Activated T-helper 17 cell treated with anti-CD3 and anti-CD28 coated beads, Interleukin-2, amount 50 U/mL, for 72 hours (primary cell): ENCODE measurements at regions not wholly inside any gene's neighbourhood (a gene's known extent, or its start where the extent isn't known, plus 50 kb on each side); places are given as distances from the start of the nearest gene placed in this dataset.
A peak's percentile ranks its signal among the peaks of the same experiment; 100 is the strongest.
"Not testable (repeated sequence)": the region's sequence is repeated elsewhere in the genome, so short reads cannot be mapped to it uniquely, and the experiment has no call there.

Experiments
- ATAC-seq: fragments of 150-1000 bp; cut with Tn5 transposase; replicated peaks from 2 replicates; pipeline ENCODE4 v1.10.0; 2021; ENCODE audit warnings: mild to moderate bottlenecking, moderate library complexity
- H3K27ac Mint-ChIP-seq: one replicate; pipeline ENCODE4 v1.8.0; 2022; ENCODE audit warnings: mixed read lengths
- H3K27me3 Mint-ChIP-seq: one replicate; pipeline ENCODE4 v1.8.0; 2022; ENCODE audit warnings: mixed read lengths
- H3K36me3 Mint-ChIP-seq: one replicate; pipeline ENCODE4 v1.8.0; 2022; ENCODE audit warnings: low read depth, mild to moderate bottlenecking, mixed read lengths
- H3K4me1 Mint-ChIP-seq: one replicate; pipeline ENCODE4 v1.8.0; 2022; ENCODE audit warnings: mixed read lengths
- H3K4me3 Mint-ChIP-seq: one replicate; pipeline ENCODE4 v1.8.0; 2022; ENCODE audit warnings: mild to moderate bottlenecking, mixed read lengths
- H3K9me3 Mint-ChIP-seq: one replicate; pipeline ENCODE4 v1.8.0; 2022; ENCODE audit warnings: mixed read lengths

DNA sequence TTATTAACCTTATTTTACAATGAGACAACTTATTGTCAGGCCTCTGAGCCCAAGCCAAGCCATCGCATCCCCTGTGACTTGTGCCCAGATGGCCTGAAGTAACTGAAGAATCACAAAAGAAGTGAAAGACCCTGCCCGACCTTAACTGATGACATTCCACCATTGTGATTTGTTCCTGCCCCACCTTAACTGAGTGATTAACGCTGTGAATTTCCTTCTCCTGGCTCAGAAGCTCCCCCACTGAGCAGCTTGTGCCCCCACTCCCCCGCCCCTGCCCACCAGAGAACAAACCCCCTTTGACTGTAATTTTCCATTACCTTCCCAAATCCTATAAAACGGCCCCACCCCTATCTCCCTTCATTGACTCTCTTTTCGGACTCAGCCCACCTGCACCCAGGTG, 224.0 kb upstream of the DUSP10 start:
- not testable (repeated sequence) for H3K27ac Mint-ChIP-seq, H3K36me3 Mint-ChIP-seq, H3K27me3 Mint-ChIP-seq, H3K4me1 Mint-ChIP-seq, H3K9me3 Mint-ChIP-seq, H3K4me3 Mint-ChIP-seq, ATAC-seq

DNA sequence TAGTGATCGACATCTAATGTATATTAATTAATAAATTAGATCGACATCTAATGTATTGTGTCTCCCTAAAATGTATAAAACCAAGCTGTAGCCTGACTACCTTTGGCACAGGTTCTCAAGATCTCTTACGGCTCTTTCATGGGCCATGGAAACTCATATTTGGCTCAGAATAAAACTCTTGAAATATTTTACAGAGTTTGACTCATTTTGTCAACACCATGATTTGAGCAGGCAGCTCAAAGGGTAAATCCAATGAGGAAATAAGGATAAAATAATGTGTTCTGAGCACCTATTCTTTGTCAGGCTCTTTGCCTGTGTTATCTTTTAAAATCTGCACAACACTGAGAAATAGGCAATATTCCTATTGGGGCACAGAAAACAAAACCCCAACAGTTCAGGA, 223.4 kb upstream of the DUSP10 start:
- H3K27ac Mint-ChIP-seq = no peak overlapping the region
- H3K36me3 Mint-ChIP-seq = no peaks in the 10 kb centered on the region
- no peaks in the 10 kb centered on the region for H3K4me1 Mint-ChIP-seq
- no peaks in the 10 kb centered on the region for H3K9me3 Mint-ChIP-seq
- ATAC-seq = no peak
- no peak overlapping the region for H3K4me3 Mint-ChIP-seq
- H3K27me3 Mint-ChIP-seq = no peaks in the 10 kb centered on the region

GRCh38 chr1:221963742-221964141, 221.9 kb upstream of the DUSP10 start:
- H3K9me3 Mint-ChIP-seq = no peaks in the 10 kb centered on the region
- no peak overlapping the region for H3K27ac Mint-ChIP-seq
- H3K27me3 Mint-ChIP-seq = no peaks in the 10 kb centered on the region
- no peak for ATAC-seq
- no peaks in the 10 kb centered on the region for H3K36me3 Mint-ChIP-seq
- no peaks in the 10 kb centered on the region for H3K4me1 Mint-ChIP-seq
- H3K4me3 Mint-ChIP-seq = no peak overlapping the region

GRCh38 chr1:221962385-221962784, 220.5 kb upstream of the DUSP10 start:
- no peaks in the 10 kb centered on the region for H3K36me3 Mint-ChIP-seq
- ATAC-seq = no peak
- H3K27me3 Mint-ChIP-seq = no peaks in the 10 kb centered on the region
- no peaks in the 10 kb centered on the region for H3K9me3 Mint-ChIP-seq
- H3K4me3 Mint-ChIP-seq = no peak overlapping the region
- H3K4me1 Mint-ChIP-seq = no peaks in the 10 kb centered on the region
- no peak overlapping the region for H3K27ac Mint-ChIP-seq

DNA sequence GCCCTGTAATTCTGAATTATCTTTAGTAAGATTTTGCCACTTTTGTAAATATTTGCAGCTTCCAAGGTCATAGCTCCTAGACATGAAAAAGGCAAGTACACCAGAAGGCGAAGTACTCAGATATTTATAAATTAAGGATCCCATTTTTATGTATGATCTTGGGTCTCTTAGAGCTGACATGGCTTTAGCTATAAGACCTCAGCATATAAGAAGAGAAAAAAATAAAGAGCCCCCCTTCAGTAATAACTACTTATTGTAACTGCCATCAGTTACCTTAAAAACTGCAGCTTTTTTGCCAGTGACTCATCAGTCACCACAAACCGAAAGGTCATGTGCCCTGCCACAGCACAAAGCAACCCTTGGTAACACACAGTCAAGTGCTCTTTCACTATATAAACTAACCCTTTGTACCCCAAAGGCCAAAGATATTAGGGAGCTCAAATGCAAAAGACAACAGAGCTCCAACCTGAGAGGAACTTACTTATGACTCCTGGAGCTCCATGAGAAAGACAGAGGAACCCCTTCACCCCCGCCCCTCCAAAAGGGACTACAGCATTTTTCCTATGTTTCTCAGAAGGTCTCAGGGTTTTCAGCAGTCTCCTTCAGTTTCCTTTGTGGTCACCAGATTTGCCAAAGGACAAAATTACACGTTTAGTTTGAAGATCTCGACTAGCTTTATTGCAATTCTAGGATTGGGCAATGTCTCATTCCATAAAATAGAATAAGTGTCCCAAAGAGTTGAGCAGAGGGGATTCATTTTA, 219.8 kb upstream of the DUSP10 start:
- Mint-ChIP-seq H3K27me3 (no peaks in the 10 kb centered on the region), H3K27ac (no peak overlapping the region), H3K36me3 (no peaks in the 10 kb centered on the region), H3K4me1 (no peaks in the 10 kb centered on the region), H3K9me3 (no peaks in the 10 kb centered on the region), H3K4me3 (no peak overlapping the region)
- ATAC-seq = peak; percentile 92

DNA sequence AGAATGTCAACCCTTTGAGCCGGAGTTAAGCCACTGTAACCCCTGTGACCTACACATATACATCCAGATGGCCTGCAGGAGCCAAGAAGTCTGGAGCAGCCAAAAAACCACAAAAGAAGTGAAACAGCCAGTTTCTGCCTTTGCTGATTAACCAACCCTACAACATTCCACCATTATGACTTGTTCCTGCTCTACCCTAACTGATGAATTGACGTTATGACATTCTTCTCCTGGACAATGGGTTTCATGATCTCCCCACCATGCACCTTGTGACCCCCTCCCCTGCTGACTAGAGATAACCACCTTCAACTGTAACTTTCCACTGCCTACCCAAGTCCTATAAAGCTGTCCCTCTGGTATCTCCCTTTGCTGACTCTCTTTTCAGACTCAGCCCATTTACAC, 216.3 kb upstream of the DUSP10 start:
- not testable (repeated sequence) for H3K36me3 Mint-ChIP-seq, H3K4me1 Mint-ChIP-seq, ATAC-seq, H3K9me3 Mint-ChIP-seq, H3K4me3 Mint-ChIP-seq, H3K27me3 Mint-ChIP-seq, H3K27ac Mint-ChIP-seq

GRCh38 chr1:221957350-221957749, 215.5 kb upstream of the DUSP10 start:
- ATAC-seq, H3K4me1 Mint-ChIP-seq, H3K4me3 Mint-ChIP-seq, H3K27ac Mint-ChIP-seq, H3K27me3 Mint-ChIP-seq, H3K9me3 Mint-ChIP-seq, H3K36me3 Mint-ChIP-seq: not testable (repeated sequence)

- Mint-ChIP-seq H3K27me3 (no peaks in the 10 kb centered on the region), H3K4me1 (no peaks in the 10 kb centered on the region), H3K36me3 (no peaks in the 10 kb centered on the region), H3K4me3 (no peak overlapping the region), H3K9me3 (no peaks in the 10 kb centered on the region), H3K27ac (no peak overlapping the region)
- ATAC-seq = no peak
Observed at GRCh38 chr1:221949996-221950395, 208.1 kb upstream of the DUSP10 start.

- no peak overlapping the region for H3K4me3 Mint-ChIP-seq
- no peak for ATAC-seq
- no peaks in the 10 kb centered on the region for H3K36me3 Mint-ChIP-seq
- no peaks in the 10 kb centered on the region for H3K27me3 Mint-ChIP-seq
- no peaks in the 10 kb centered on the region for H3K4me1 Mint-ChIP-seq
- no peak overlapping the region for H3K27ac Mint-ChIP-seq
- peaks cover 5% of the 10 kb centered on the region for H3K9me3 Mint-ChIP-seq
Observed at GRCh38 chr1:221948459-221948858, 206.6 kb upstream of the DUSP10 start.

- ATAC-seq = no peak
- no peaks in the 10 kb centered on the region for H3K36me3 Mint-ChIP-seq
- H3K4me1 Mint-ChIP-seq = no peaks in the 10 kb centered on the region
- no peak overlapping the region for H3K27ac Mint-ChIP-seq
- H3K27me3 Mint-ChIP-seq = no peaks in the 10 kb centered on the region
- peaks cover 5% of the 10 kb centered on the region for H3K9me3 Mint-ChIP-seq
- no peak overlapping the region for H3K4me3 Mint-ChIP-seq
Observed at GRCh38 chr1:221947731-221948130, 205.8 kb upstream of the DUSP10 start.

DNA sequence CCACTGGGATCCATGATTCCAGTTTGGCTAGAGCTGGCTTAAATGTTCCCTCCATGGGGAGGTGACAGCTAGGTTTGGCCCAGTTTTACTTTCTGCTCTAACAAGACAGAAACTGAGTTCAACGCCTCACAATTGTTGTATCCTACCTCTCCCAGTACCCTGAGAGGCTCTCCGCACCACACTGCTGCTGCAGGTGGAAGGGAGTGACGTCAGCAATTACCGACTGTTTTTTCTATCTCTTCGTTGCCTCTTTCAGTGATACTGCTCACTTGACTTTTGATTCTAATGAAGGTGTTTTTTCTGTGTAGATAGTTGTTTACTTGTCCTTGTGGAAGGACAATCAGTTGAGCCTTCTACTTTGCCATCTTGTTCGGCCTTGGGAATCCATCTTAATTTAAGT, 204.9 kb upstream of the DUSP10 start:
- Mint-ChIP-seq H3K9me3 (peaks cover 5% of the 10 kb centered on the region), H3K27me3 (no peaks in the 10 kb centered on the region), H3K4me1 (no peaks in the 10 kb centered on the region), H3K36me3 (no peaks in the 10 kb centered on the region), H3K4me3 (no peak overlapping the region), H3K27ac (no peak overlapping the region)
- ATAC-seq = no peak

DNA sequence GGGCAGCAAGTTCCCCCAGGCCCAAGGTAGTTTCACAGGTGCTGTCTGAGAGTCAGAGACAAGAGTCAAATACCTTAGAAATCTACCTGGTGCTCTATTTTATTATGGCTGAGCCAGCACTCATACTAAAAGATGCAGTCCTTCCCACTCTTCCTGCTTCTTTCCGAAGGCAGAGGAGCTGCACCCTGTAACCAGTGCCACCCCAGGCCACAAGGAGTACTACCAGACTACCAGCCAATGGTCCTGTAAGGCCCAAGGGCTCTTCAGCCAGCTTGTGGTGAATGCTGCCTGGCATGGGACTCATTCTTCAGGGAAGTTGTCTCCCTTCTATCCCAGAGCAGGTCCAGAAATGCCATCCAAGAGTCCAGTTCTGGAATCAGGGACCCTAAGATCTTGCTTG, 203.8 kb upstream of the DUSP10 start:
- H3K4me1 Mint-ChIP-seq = no peaks in the 10 kb centered on the region
- no peaks in the 10 kb centered on the region for H3K27me3 Mint-ChIP-seq
- no peak overlapping the region for H3K4me3 Mint-ChIP-seq
- H3K27ac Mint-ChIP-seq = no peak overlapping the region
- H3K36me3 Mint-ChIP-seq = no peaks in the 10 kb centered on the region
- no peak for ATAC-seq
- H3K9me3 Mint-ChIP-seq = peaks cover 5% of the 10 kb centered on the region

GRCh38 chr1:221944247-221944870, 202.5 kb upstream of the DUSP10 start:
- no peak overlapping the region for H3K4me3 Mint-ChIP-seq
- peaks cover 5% of the 10 kb centered on the region for H3K9me3 Mint-ChIP-seq
- no peaks in the 10 kb centered on the region for H3K36me3 Mint-ChIP-seq
- no peak for ATAC-seq
- no peaks in the 10 kb centered on the region for H3K4me1 Mint-ChIP-seq
- H3K27ac Mint-ChIP-seq = no peak overlapping the region
- H3K27me3 Mint-ChIP-seq = peaks cover 4% of the 10 kb centered on the region

DNA sequence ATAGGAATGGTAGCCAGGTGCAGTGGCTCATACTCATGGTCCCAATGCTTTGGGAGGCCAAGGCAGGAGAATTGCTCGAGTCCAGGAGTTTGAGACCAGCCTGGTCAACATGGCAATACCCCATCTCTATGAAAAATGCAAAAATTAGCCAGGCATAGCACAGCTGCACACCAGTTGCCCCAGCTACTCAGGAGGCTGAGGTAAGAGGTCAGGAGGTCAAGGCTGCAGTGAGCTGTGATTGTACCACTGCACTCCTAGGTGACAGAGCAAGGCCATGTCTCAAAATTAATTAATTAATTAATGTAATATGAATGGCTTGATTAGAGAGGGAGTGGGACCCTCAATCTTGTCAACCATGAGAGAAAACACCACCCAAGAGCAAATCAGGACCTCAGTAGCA, 198.7 kb upstream of the DUSP10 start:
- no peaks in the 10 kb centered on the region for H3K36me3 Mint-ChIP-seq
- H3K4me1 Mint-ChIP-seq = no peaks in the 10 kb centered on the region
- no peak overlapping the region for H3K4me3 Mint-ChIP-seq
- ATAC-seq = no peak
- H3K27me3 Mint-ChIP-seq = peaks cover 4% of the 10 kb centered on the region
- no peak overlapping the region for H3K27ac Mint-ChIP-seq
- peaks cover 5% of the 10 kb centered on the region for H3K9me3 Mint-ChIP-seq

DNA sequence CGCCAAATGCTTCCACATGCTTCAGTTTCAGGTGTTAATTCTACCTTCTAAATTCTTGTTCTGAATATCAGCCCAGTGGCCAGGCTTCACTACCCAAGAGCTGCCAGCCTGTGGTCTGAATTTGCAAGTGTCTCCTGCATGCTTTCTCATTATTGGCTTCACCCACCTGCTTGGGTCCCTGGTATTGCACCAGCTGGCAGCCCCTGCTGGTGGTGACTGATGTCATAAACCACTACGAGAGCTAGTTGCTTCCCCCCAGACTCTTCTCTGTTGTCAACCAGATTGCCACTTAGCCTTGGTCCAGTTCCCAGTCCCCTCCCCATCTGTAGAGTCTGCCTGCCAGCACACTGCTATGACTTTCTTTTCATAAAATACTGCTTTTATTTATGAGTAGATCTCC, 197.7 kb upstream of the DUSP10 start:
- Mint-ChIP-seq H3K27me3 (peaks cover 4% of the 10 kb centered on the region), H3K9me3 (peaks cover 5% of the 10 kb centered on the region), H3K36me3 (no peaks in the 10 kb centered on the region), H3K4me3 (no peak overlapping the region), H3K4me1 (no peaks in the 10 kb centered on the region), H3K27ac (no peak overlapping the region)
- ATAC-seq = no peak
